ENCODE measurements at regions not wholly inside any gene's neighbourhood (a gene's known extent, or its start where the extent isn't known, plus 50 kb on each side); places are given as distances from the start of the nearest gene placed in this dataset.

- Mint-ChIP-seq H3K36me3 (peaks cover 76% of the 10 kb centered on the region), H3K4me1 (no peaks in the 10 kb centered on the region), H3K9me3 (peaks cover 81% of the 10 kb centered on the region), H3K27me3 (ENCODE audit: low read depth) (peaks cover 3% of the 10 kb centered on the region), H3K27ac (no peak overlapping the region), H3K4me3 (no peak overlapping the region)
- ATAC-seq, result no peak
- TF ChIP-seq USF1 (CRISPR knock-in tag; IDR thresholded peaks at IDR 0.05), result no peak
- TF ChIP-seq CREM (CRISPR knock-in tag; IDR thresholded peaks at IDR 0.05), result no peak
- ChIA-PET CTCF (no interaction called here), POLR2A (no interaction called here)
- no peak for DNase-seq (ENCODE audit: low spot score)
These were observed 592.5 kb downstream of the NPHP4 start for GRCh38 chr1:5399771-5400170.

GRCh38 chr1:5396593-5396992 lies 595.6 kb downstream of the NPHP4 start:
- Mint-ChIP-seq H3K36me3 (peaks cover 85% of the 10 kb centered on the region), H3K9me3 (peaks cover 97% of the 10 kb centered on the region), H3K27me3 (ENCODE audit: low read depth) (peaks cover 8% of the 10 kb centered on the region), H3K4me1 (no peaks in the 10 kb centered on the region), H3K4me3 (no peak overlapping the region), H3K27ac (no peak overlapping the region)
- CTCF ChIA-PET, result no interaction called here
- POLR2A ChIA-PET, result no interaction called here
- TF ChIP-seq ZNF423 (CRISPR knock-in tag; IDR thresholded peaks at IDR 0.05) (no peak), SMAD4 (CRISPR knock-in tag; IDR thresholded peaks at IDR 0.05) (no peak), TEAD4 (CRISPR knock-in tag; IDR thresholded peaks at IDR 0.05) (no peak), FOXP4 (CRISPR knock-in tag; IDR thresholded peaks at IDR 0.05) (no peak), MXD4 (CRISPR knock-in tag; IDR thresholded peaks at IDR 0.05; ENCODE audit: borderline replicate concordance) (no peak), ERG (CRISPR knock-in tag; IDR thresholded peaks at IDR 0.05) (no peak), E2F4 (CRISPR knock-in tag; IDR thresholded peaks at IDR 0.05; ENCODE audit: borderline replicate concordance, low read depth) (no peak), ZNF671 (CRISPR knock-in tag; IDR thresholded peaks at IDR 0.05) (no peak), ZNF317 (CRISPR knock-in tag; IDR thresholded peaks at IDR 0.05; ENCODE audit: borderline replicate concordance, low read depth) (no peak), TP53 (CRISPR knock-in tag; IDR thresholded peaks at IDR 0.05) (no peak), NFATC4 (CRISPR knock-in tag; IDR thresholded peaks at IDR 0.05) (no peak), ATF6 (CRISPR knock-in tag; IDR thresholded peaks at IDR 0.05) (no peak), FOXK1 (CRISPR knock-in tag; IDR thresholded peaks at IDR 0.05) (no peak), NR2C2 (CRISPR knock-in tag; IDR thresholded peaks at IDR 0.05) (no peak), USF1 (CRISPR knock-in tag; IDR thresholded peaks at IDR 0.05) (no peak), IRF1 (CRISPR knock-in tag; IDR thresholded peaks at IDR 0.05) (no peak), RELA (CRISPR knock-in tag; IDR thresholded peaks at IDR 0.05; ENCODE audit: borderline replicate concordance) (no peak), JUN (CRISPR knock-in tag; IDR thresholded peaks at IDR 0.05) (no peak)
- ATAC-seq, result no peak
- no peak for DNase-seq (ENCODE audit: low spot score)

All from WTC11 (cell line).